Transverse colon (tissue), 4 donors: ENCODE measurements at regions not wholly inside any gene's neighbourhood (a gene's known extent, or its start where the extent isn't known, plus 50 kb on each side); places are given as distances from the start of the nearest gene placed in this dataset.

Experiments used
- POLR2AphosphoS5 ChIP-seq, 3 donors: sonication (generic); formaldehyde crosslinking; IDR thresholded peaks; one replicate each; pipeline ENCODE4 v1.6.1; 2016; ENCODE audit warnings: antibody characterized with exemption in 3 of 3
- TF ChIP-seq, protein P1 (sequence below), 5 experiments: fragments of 200-600 bp in 3 of 5; fragments of 450-650 bp in 2 of 5; sonication (generic) in 3 of 5; IDR thresholded peaks; 1 replicate in 2 of 5; 2 replicates in 3 of 5; pipeline ENCODE4 v1.5.1; 2016 to 2017; ENCODE audit warnings: antibody characterized with exemption in 5 of 5, inconsistent platforms in 3 of 5, mild to moderate bottlenecking in 2 of 5, moderate library complexity in 1 of 5

GRCh38 chr4:129623233-129623875 lies 527.4 kb downstream of the C4orf33 start:
- no peak for TF ChIP-seq POLR2AphosphoS5 (IDR thresholded peaks at IDR 0.05)
- TF ChIP-seq, protein P1, sequence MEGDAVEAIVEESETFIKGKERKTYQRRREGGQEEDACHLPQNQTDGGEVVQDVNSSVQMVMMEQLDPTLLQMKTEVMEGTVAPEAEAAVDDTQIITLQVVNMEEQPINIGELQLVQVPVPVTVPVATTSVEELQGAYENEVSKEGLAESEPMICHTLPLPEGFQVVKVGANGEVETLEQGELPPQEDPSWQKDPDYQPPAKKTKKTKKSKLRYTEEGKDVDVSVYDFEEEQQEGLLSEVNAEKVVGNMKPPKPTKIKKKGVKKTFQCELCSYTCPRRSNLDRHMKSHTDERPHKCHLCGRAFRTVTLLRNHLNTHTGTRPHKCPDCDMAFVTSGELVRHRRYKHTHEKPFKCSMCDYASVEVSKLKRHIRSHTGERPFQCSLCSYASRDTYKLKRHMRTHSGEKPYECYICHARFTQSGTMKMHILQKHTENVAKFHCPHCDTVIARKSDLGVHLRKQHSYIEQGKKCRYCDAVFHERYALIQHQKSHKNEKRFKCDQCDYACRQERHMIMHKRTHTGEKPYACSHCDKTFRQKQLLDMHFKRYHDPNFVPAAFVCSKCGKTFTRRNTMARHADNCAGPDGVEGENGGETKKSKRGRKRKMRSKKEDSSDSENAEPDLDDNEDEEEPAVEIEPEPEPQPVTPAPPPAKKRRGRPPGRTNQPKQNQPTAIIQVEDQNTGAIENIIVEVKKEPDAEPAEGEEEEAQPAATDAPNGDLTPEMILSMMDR (IDR thresholded peaks at IDR 0.05) = no peak
